ENCODE measurements at regions not wholly inside any gene's neighbourhood (a gene's known extent, or its start where the extent isn't known, plus 50 kb on each side); places are given as distances from the start of the nearest gene placed in this dataset.

DNA sequence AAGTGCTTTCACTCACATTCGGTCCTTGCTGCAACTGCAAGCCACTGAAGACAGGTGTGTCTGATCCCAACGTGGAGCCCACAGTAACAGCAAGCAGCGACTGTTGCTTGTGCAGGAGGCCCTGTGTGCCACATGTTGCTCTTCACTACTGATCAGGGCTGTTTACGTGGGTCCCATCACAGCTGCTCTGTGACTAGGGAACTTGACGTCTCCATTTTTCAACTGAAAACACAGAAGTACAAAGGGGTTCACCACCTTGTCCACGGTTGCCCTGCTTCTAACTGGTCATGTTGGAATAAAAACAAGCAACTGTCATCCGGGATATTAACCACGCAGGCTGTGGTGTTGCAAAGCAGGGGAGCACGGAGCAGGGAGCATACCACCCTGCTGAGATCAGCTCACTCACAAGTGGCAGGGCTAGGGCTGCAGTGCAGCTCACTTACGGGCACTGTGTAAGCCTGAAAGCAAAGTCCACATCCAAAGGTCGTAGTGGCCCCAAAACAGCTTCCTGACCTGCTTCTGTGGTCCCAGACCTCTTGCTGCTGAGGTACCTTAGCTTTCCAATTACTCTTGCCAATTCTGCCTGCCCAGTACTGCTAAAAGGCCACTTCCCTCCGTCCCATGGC is 105.8 kb upstream of the DUSP22 start:
- CTCF ChIA-PET: interaction anchor here (0.8 to 1.1 kb wide), 2 partner anchors 30 to 222 kb away, joined by 3 read pairs; no protein-coding TSS in a partner anchor

DNA sequence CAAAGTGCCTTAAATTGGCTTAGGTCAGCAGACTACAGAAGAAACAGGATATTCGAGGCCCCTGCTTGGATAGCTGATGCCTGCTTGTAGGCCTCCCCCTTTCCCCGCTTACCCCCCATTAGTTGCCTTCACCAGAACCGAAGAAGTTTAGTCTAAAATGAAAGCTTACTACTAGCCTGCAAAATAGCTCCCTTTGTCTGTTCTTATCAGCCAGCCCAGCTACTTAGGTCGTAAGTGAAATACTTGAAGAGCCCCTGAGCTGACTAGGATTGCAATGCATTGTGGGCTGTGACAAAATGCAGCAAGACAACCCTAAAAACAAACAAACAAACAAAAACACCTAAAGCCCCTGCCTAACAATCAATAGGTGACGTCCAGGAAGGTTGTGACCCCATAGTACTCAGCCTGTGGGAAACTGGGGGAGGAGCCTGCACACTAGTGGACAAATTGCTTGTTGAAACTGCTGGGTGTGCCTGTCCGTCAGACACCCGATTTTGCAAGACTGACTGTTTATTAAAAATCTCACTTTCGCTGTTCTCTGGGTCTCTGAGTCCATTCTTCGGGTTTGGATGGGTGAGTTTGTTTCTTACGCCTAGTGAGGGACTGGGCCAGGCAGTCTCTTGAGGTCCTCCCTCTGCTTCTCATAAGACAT is 105.0 kb upstream of the DUSP22 start:
- ChIA-PET POLR2A (no interaction called here), CTCF (interaction anchor here (0.6 to 1.1 kb wide), 3 partner anchors 29 to 221 kb away, joined by 3 read pairs; no protein-coding TSS in a partner anchor)
- TF ChIP-seq CTBP1 (IDR thresholded peaks at IDR 0.05; ENCODE audit: borderline replicate concordance) (no peak), ARNT (IDR thresholded peaks at IDR 0.05) (no peak), TARDBP (IDR thresholded peaks at IDR 0.05) (no peak), ZNF384 (IDR thresholded peaks at IDR 0.05) (no peak), FOXA1 (IDR thresholded peaks at IDR 0.05) (no peak), ELF4 (IDR thresholded peaks at IDR 0.05) (no peak), NFRKB (IDR thresholded peaks at IDR 0.05) (no peak), PKNOX1 (IDR thresholded peaks at IDR 0.05) (no peak), HDGF (IDR thresholded peaks at IDR 0.05; ENCODE audit: borderline replicate concordance) (no peak), BHLHE40 (IDR thresholded peaks at IDR 0.05; ENCODE audit: borderline replicate concordance) (no peak)
- DNase-seq (ENCODE audit: extremely low spot score): no peak

More for the DNA sequence above, 105.8 kb upstream of the DUSP22 start:
- TF ChIP-seq TARDBP (IDR thresholded peaks at IDR 0.05) (no peak), ZNF384 (IDR thresholded peaks at IDR 0.05) (no peak), SUZ12 (IDR thresholded peaks at IDR 0.05) (no peak), PKNOX1 (IDR thresholded peaks at IDR 0.05) (no peak), HDGF (IDR thresholded peaks at IDR 0.05; ENCODE audit: borderline replicate concordance) (no peak), FOXK2 (IDR thresholded peaks at IDR 0.05) (no peak), L3MBTL2 (conservative IDR thresholded peaks at IDR 0.05) (no peak), SP1 (IDR thresholded peaks at IDR 0.05) (no peak), NFRKB (IDR thresholded peaks at IDR 0.05) (no peak), ARNT (IDR thresholded peaks at IDR 0.05) (no peak), FOXM1 (IDR thresholded peaks at IDR 0.05; ENCODE audit: borderline replicate concordance) (no peak), FOXA1 (IDR thresholded peaks at IDR 0.05) (no peak), ELF4 (IDR thresholded peaks at IDR 0.05) (no peak), CTBP1 (IDR thresholded peaks at IDR 0.05; ENCODE audit: borderline replicate concordance) (no peak), BHLHE40 (IDR thresholded peaks at IDR 0.05; ENCODE audit: borderline replicate concordance) (no peak), LEF1 (IDR thresholded peaks at IDR 0.05; ENCODE audit: borderline replicate concordance) (no peak)
- no peak for DNase-seq (ENCODE audit: extremely low spot score)
- POLR2A ChIA-PET: no interaction called here

GRCh38 chr6:188821-189655 is 103.2 kb upstream of the DUSP22 start:
- ChIA-PET POLR2A (no interaction called here), CTCF (interaction anchor here (0.6 to 3.1 kb wide), 4 partner anchors 22 to 300 kb away, joined by 3 to 9 read pairs (median 4); no protein-coding TSS in a partner anchor)
- DNase-seq (ENCODE audit: extremely low spot score): peak; percentile 81
- TF ChIP-seq ARNT (IDR thresholded peaks at IDR 0.05) (no peak), FOXK2 (IDR thresholded peaks at IDR 0.05) (no peak), SP1 (IDR thresholded peaks at IDR 0.05) (no peak), ZNF384 (IDR thresholded peaks at IDR 0.05) (no peak), PKNOX1 (IDR thresholded peaks at IDR 0.05) (no peak), ELF4 (IDR thresholded peaks at IDR 0.05) (no peak), SUZ12 (IDR thresholded peaks at IDR 0.05) (no peak), NFRKB (IDR thresholded peaks at IDR 0.05) (no peak), FOXM1 (IDR thresholded peaks at IDR 0.05; ENCODE audit: borderline replicate concordance) (no peak), L3MBTL2 (conservative IDR thresholded peaks at IDR 0.05) (no peak), CTBP1 (IDR thresholded peaks at IDR 0.05; ENCODE audit: borderline replicate concordance) (no peak), TARDBP (IDR thresholded peaks at IDR 0.05) (no peak), LEF1 (IDR thresholded peaks at IDR 0.05; ENCODE audit: borderline replicate concordance) (no peak)

DNA sequence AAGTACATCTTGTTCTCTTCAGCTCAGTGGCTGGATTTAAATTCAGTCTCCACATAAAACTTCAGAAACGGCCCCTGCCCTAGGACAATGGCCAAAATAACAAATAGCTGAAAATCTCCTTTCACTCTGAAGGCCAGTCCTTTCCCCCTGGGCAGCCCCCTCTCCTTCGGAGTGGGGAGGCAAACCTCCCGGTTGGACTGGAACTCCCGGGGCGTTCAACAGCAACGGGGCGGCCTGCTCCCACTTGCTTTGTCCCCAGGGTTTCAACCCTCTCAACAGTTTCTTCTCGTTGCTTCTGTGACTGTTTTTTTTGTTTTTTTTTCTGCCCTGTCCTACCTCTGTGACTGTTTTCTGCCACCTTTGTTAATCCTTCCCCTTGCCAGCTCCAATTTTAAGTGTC is 102.6 kb upstream of the DUSP22 start:
- CTCF ChIA-PET: interaction anchor here (0.6 to 3.1 kb wide), 5 partner anchors 22 to 219 kb away, joined by 3 to 9 read pairs (median 3); no protein-coding TSS in a partner anchor

More for the DNA sequence above, 102.6 kb upstream of the DUSP22 start:
- TF ChIP-seq SUZ12 (IDR thresholded peaks at IDR 0.05): no peak
- no peak for TF ChIP-seq FOXK2 (IDR thresholded peaks at IDR 0.05)
- no peak for TF ChIP-seq ZNF384 (IDR thresholded peaks at IDR 0.05)
- TF ChIP-seq NFRKB (IDR thresholded peaks at IDR 0.05): no peak
- TF ChIP-seq FOXA1 (IDR thresholded peaks at IDR 0.05): no peak
- no peak for TF ChIP-seq ARNT (IDR thresholded peaks at IDR 0.05)
- TF ChIP-seq L3MBTL2 (conservative IDR thresholded peaks at IDR 0.05): no peak
- TF ChIP-seq HDGF (IDR thresholded peaks at IDR 0.05; ENCODE audit: borderline replicate concordance): no peak
- no peak for TF ChIP-seq SP1 (IDR thresholded peaks at IDR 0.05)
- POLR2A ChIA-PET: no interaction called here
- no peak for DNase-seq (ENCODE audit: extremely low spot score)
